ENCODE measurements at regions not wholly inside any gene's neighbourhood (a gene's known extent, or its start where the extent isn't known, plus 50 kb on each side); places are given as distances from the start of the nearest gene placed in this dataset.

DNA sequence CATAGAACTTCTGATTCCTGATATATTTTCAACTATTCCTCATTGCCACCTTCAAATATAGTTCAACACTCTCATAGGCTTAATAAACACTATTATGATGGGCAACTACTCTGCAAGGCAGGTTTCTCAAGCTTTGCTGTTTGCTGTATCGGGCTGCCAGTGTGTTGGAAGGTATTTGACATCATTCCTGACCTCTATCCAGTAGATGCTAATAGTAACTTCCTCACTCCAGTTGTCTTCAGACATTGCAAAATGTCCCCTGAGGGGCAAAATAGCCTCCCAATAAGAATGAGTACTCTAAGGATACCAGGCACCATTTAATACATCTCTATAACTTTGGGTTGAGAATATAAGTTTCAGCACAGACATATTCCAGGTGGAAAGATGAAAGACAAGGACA, 147.5 kb upstream of the PFN2 start:
- Histone ChIP-seq H3K9me2 (replicated peaks; ENCODE audit: insufficient read depth, low read length) (no peaks in the 10 kb centered on the region), H3K79me2 (ENCODE audit: low read length) (no peaks in the 10 kb centered on the region), H3K4me3 (ENCODE audit: low read length) (no peak overlapping the region), H4K20me1 (ENCODE audit: insufficient read depth, low read length) (no peaks in the 10 kb centered on the region), H3K9me3 (replicated peaks; ENCODE audit: insufficient read depth, low read length) (no peaks in the 10 kb centered on the region), H3K4me1 (ENCODE audit: low read length) (no peaks in the 10 kb centered on the region), H3K27ac (ENCODE audit: low read length) (no peak overlapping the region), H3K4me2 (ENCODE audit: low read depth, low read length) (no peak overlapping the region), H3K27me3 (replicated peaks; ENCODE audit: insufficient read depth, low read length) (no peaks in the 10 kb centered on the region), H2AFZ (ENCODE audit: low read length) (no peak overlapping the region), H3F3A (ENCODE audit: insufficient read depth, low read length) (no peaks in the 10 kb centered on the region), H3K36me3 (replicated peaks; ENCODE audit: insufficient read depth, low read length) (no peaks in the 10 kb centered on the region), H3K9ac (ENCODE audit: low read length) (no peak overlapping the region)
- DNase-seq = no peak
- TF ChIP-seq, protein P1, sequence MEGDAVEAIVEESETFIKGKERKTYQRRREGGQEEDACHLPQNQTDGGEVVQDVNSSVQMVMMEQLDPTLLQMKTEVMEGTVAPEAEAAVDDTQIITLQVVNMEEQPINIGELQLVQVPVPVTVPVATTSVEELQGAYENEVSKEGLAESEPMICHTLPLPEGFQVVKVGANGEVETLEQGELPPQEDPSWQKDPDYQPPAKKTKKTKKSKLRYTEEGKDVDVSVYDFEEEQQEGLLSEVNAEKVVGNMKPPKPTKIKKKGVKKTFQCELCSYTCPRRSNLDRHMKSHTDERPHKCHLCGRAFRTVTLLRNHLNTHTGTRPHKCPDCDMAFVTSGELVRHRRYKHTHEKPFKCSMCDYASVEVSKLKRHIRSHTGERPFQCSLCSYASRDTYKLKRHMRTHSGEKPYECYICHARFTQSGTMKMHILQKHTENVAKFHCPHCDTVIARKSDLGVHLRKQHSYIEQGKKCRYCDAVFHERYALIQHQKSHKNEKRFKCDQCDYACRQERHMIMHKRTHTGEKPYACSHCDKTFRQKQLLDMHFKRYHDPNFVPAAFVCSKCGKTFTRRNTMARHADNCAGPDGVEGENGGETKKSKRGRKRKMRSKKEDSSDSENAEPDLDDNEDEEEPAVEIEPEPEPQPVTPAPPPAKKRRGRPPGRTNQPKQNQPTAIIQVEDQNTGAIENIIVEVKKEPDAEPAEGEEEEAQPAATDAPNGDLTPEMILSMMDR (IDR thresholded peaks at IDR 0.05; ENCODE audit: low read length) = no peak
- no peak for TF ChIP-seq EZH2phosphoT487 (IDR thresholded peaks at IDR 0.05; ENCODE audit: low read length)
- TF ChIP-seq EZH2 (optimal IDR thresholded peaks at IDR 0.05; ENCODE audit: low read depth, low read length) = no peak

DNA sequence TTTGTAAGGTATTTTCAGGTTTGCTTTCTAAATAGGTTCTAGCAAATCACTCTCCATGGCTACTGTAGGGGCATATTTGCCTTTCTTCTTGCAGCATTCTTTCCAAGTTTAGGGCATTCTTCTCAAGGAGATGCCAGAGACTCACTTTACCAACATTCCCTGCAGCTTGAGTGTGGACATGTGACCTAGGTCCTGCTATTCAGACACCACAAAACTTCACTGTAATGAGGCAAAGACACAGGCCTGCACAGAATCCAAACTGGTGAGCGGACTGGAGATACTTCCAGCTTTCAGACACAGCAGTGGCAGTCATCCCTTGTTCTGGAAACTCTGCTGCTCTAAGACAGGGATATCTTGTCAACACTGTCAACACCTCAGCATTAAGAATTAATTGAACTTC, 146.4 kb upstream of the PFN2 start:
- Histone ChIP-seq H3F3A (ENCODE audit: insufficient read depth, low read length) (no peaks in the 10 kb centered on the region), H3K4me2 (ENCODE audit: low read depth, low read length) (no peak overlapping the region), H3K36me3 (replicated peaks; ENCODE audit: insufficient read depth, low read length) (no peaks in the 10 kb centered on the region), H3K9me3 (replicated peaks; ENCODE audit: insufficient read depth, low read length) (no peaks in the 10 kb centered on the region), H3K9ac (ENCODE audit: low read length) (no peak overlapping the region), H3K9me2 (replicated peaks; ENCODE audit: insufficient read depth, low read length) (no peaks in the 10 kb centered on the region), H3K27ac (ENCODE audit: low read length) (no peak overlapping the region), H2AFZ (ENCODE audit: low read length) (no peak overlapping the region), H3K4me1 (ENCODE audit: low read length) (no peaks in the 10 kb centered on the region), H4K20me1 (ENCODE audit: insufficient read depth, low read length) (no peaks in the 10 kb centered on the region), H3K4me3 (ENCODE audit: low read length) (no peak overlapping the region), H3K27me3 (replicated peaks; ENCODE audit: insufficient read depth, low read length) (no peaks in the 10 kb centered on the region), H3K79me2 (ENCODE audit: low read length) (no peaks in the 10 kb centered on the region)
- DNase-seq = no peak
- TF ChIP-seq, protein P1 (IDR thresholded peaks at IDR 0.05; ENCODE audit: low read length) = no peak
- TF ChIP-seq EZH2phosphoT487 (IDR thresholded peaks at IDR 0.05; ENCODE audit: low read length) (no peak), EZH2 (optimal IDR thresholded peaks at IDR 0.05; ENCODE audit: low read depth, low read length) (no peak)

DNA sequence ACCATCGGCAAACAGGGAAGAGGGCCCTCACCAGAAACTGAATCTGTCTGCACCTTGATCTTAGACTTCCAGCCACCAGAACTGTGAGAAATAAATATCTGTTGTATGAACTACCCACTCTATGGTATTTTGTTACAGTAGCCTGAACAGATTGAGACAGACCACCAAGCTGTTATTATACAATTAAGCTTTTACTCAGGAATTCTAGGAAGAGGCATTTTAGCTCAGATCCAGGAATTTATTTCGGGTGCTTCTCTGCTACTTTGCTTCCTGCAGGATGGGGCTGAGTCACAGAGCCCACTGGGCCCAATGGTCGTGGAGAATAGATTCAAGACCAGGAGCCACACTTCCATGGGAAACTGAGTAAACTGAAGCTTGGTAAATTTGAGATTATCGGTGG, 145.5 kb upstream of the PFN2 start:
- Histone ChIP-seq H3K27ac (ENCODE audit: low read length) (no peak overlapping the region), H3K27me3 (replicated peaks; ENCODE audit: insufficient read depth, low read length) (no peaks in the 10 kb centered on the region), H3K9me2 (replicated peaks; ENCODE audit: insufficient read depth, low read length) (no peaks in the 10 kb centered on the region), H3K4me1 (ENCODE audit: low read length) (no peaks in the 10 kb centered on the region), H3K9me3 (replicated peaks; ENCODE audit: insufficient read depth, low read length) (no peaks in the 10 kb centered on the region), H3K9ac (ENCODE audit: low read length) (no peak overlapping the region), H3K79me2 (ENCODE audit: low read length) (no peaks in the 10 kb centered on the region), H3K4me3 (ENCODE audit: low read length) (no peak overlapping the region), H3F3A (ENCODE audit: insufficient read depth, low read length) (no peaks in the 10 kb centered on the region), H3K4me2 (ENCODE audit: low read depth, low read length) (no peak overlapping the region), H4K20me1 (ENCODE audit: insufficient read depth, low read length) (no peaks in the 10 kb centered on the region), H2AFZ (ENCODE audit: low read length) (no peak overlapping the region), H3K36me3 (replicated peaks; ENCODE audit: insufficient read depth, low read length) (no peaks in the 10 kb centered on the region)
- TF ChIP-seq, protein P1 (IDR thresholded peaks at IDR 0.05; ENCODE audit: low read length) = no peak
- no peak for TF ChIP-seq EZH2phosphoT487 (IDR thresholded peaks at IDR 0.05; ENCODE audit: low read length)
- TF ChIP-seq EZH2 (optimal IDR thresholded peaks at IDR 0.05; ENCODE audit: low read depth, low read length) = no peak
- DNase-seq = no peak
